ENCODE measurements at regions not wholly inside any gene's neighbourhood (a gene's known extent, or its start where the extent isn't known, plus 50 kb on each side); places are given as distances from the start of the nearest gene placed in this dataset.

- TF ChIP-seq GATA2 (IDR thresholded peaks at IDR 0.05; ENCODE audit: low read depth, low read length): no peak
- no peak for TF ChIP-seq GATA3 (IDR thresholded peaks at IDR 0.05; ENCODE audit: low read depth, low read length)
Observed at GRCh38 chr2:176709991-176710390, 440.7 kb downstream of the MTX2 start.

All from SH-SY5Y (cell line).